NCI-H510A (cell line): ENCODE measurements at regions not wholly inside any gene's neighbourhood (a gene's known extent, or its start where the extent isn't known, plus 50 kb on each side); places are given as distances from the start of the nearest gene placed in this dataset.
A peak's percentile ranks its signal among the peaks of the same experiment; 100 is the strongest.
"Not testable (repeated sequence)": the region's sequence is repeated elsewhere in the genome, so short reads cannot be mapped to it uniquely, and the experiment has no call there.

Source experiments
- DNase-seq: peaks from one replicate; lab custom pipeline; 2025; lab: John Stamatoyannopoulos, UW

- DNase-seq = no peak
Observed at GRCh38 chr11:49316180-49316579, 107.8 kb upstream of the FOLH1 start.

DNA sequence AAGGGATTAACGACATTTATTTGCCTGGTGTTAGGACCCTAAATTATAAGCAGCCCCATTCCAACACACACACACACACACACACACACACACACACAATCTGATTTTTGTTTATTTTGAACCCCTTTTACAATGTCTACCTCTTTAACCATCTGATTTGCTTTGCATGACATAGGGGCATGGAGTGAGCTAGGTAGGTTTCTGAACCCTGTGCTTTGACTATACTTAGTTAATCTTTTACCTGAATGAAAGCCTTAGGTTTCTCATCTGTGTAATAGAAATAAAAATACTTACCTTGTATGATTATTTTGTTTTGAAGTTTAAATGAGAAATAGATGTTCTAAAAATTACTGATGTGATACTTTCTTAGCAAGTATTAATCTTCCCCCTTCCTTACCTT, 94.7 kb upstream of the FOLH1 start:
- no peak for DNase-seq

- DNase-seq = no peak
Observed at GRCh38 chr11:49302360-49302759, 94.0 kb upstream of the FOLH1 start.

DNA sequence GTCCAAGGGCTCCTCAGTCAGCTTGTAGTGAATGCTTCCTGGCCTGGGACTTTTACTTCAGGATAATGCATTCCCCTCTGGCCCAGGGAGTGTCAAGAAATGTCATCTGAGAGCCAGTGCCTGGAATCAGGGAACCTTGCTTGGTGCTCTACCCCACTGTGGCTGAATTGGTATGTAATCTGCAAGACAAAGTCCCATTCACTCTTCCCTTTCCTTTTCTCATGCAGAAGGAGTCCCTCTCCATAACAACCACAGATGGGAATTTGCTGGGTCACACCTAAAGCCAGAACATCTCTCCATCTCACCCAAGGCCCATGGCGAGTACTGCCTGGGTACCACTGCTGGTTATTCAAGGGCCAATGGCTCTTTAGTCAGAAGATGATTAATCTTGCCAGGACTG, 89.6 kb upstream of the FOLH1 start:
- not testable (repeated sequence) for DNase-seq

- DNase-seq = not testable (repeated sequence)
Observed at GRCh38 chr11:49283911-49284310, 75.5 kb upstream of the FOLH1 start.

DNA sequence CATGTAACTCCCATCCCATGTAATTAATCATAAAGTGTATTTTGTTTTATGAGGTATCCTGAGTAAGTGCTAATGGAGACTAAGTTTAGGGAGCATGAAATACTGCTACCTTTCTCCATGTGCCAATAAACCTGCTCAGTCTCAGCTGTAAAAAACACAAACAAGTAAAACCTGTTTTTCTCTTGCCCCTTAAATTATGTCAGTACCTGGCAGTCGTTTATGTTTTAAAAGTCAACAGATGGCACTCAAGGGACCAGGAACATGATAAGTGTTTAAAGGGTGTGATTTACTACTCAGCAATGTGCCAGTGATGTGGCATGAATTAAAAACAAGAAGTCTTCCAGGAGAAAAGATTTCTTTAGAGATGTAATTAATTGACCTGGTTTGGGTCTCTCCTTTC, 74.9 kb upstream of the FOLH1 start:
- peak; percentile 15 for DNase-seq

DNA sequence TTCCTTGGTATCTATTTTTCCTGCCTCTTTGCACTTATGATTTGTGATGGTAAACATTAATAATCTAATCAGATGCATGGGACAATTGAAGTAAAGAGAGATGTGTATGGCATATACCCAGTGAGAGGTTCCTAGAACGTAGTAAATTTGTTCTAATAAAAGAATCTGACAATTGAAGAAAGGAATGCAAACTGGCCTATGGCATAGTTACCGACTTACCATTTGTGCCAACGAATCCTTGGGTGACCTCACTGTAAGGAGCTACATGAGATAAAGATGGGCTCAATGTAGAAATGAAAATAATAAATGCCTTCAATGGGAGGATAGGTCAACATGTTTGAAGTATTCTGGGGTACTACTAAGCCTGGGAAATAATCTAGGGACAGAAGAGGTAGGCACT, 73.7 kb upstream of the FOLH1 start:
- DNase-seq = not testable (repeated sequence)

- not testable (repeated sequence) for DNase-seq
Observed at GRCh38 chr11:49277951-49278350, 69.5 kb upstream of the FOLH1 start.
